Transverse colon (tissue), 4 donors: ENCODE measurements at regions not wholly inside any gene's neighbourhood (a gene's known extent, or its start where the extent isn't known, plus 50 kb on each side); places are given as distances from the start of the nearest gene placed in this dataset.

Source experiments
- DNase-seq: peaks from one replicate; pipeline ENCODE4 v3.0.0-alpha.2; 2019
- H3K27ac ChIP-seq, 4 donors: fragments of 200-600 bp; sonication (generic); 2 replicates each; pipeline ENCODE4 v1.5.1; 2016 to 2018; ENCODE audit warnings: inconsistent platforms in 4 of 4
- H3K27me3 ChIP-seq: fragments of 200-600 bp; sonication (generic); 2 replicates; pipeline ENCODE4 v1.5.1; 2017; ENCODE audit warnings: inconsistent platforms
- H3K36me3 ChIP-seq, 4 donors: fragments of 200-600 bp; sonication (generic); 2 replicates each; pipeline ENCODE4 v1.5.1; 2017 to 2019; ENCODE audit warnings: inconsistent platforms in 4 of 4
- H3K4me1 ChIP-seq, 4 donors: fragments of 200-600 bp; sonication (generic); 2 replicates each; pipeline ENCODE4 v1.5.1; 2017 to 2020; ENCODE audit warnings: inconsistent platforms in 4 of 4
- H3K4me3 ChIP-seq, 4 donors: fragments of 200-600 bp; sonication (generic); 1 replicate in 1 of 4; 2 replicates in 3 of 4; pipeline versions ENCODE4 v1.5.1 to v1.6.1; 2017 to 2019; ENCODE audit warnings: inconsistent platforms in 4 of 4
- H3K9me3 ChIP-seq, 2 donors: fragments of 200-600 bp; sonication (generic); 2 replicates each; pipeline ENCODE4 v1.5.1; 2017 to 2019; ENCODE audit warnings: inconsistent platforms in 2 of 2
- CTCF ChIP-seq, 5 experiments: fragments of 200-600 bp in 3 of 5; fragments of 450-650 bp in 2 of 5; sonication (generic) in 3 of 5; IDR thresholded peaks; 1 replicate in 2 of 5; 2 replicates in 3 of 5; pipeline ENCODE4 v1.5.1; 2016 to 2017; ENCODE audit warnings: antibody characterized with exemption in 5 of 5, inconsistent platforms in 3 of 5, mild to moderate bottlenecking in 2 of 5, moderate library complexity in 1 of 5
- EP300 ChIP-seq: sonication (generic); formaldehyde crosslinking; IDR thresholded peaks from one replicate; pipeline ENCODE4 v1.6.1; 2017; ENCODE audit warnings: antibody characterized with exemption, low read depth
- POLR2A ChIP-seq: fragments of 450-650 bp; IDR thresholded peaks from one replicate; pipeline ENCODE4 v1.6.1; 2016; ENCODE audit warnings: antibody characterized with exemption, mild to moderate bottlenecking, moderate library complexity
- POLR2AphosphoS5 ChIP-seq, 3 donors: sonication (generic); formaldehyde crosslinking; IDR thresholded peaks; one replicate each; pipeline ENCODE4 v1.6.1; 2016; ENCODE audit warnings: antibody characterized with exemption in 3 of 3
- WGBS, 2 donors: methylation state at CpG; one replicate each; pipeline ENCODE4 v1.1.5; 2018; ENCODE audit warnings: low coverage in 1 of 2; 5-methylcytosine and 5-hydroxymethylcytosine counted together
- in situ Hi-C, 4 donors: fragments of 200-750 bp; cut with MboI; loops; one replicate each; pipeline versions ENCODE4 v1.15.0 to v1.15.1; 2017; ENCODE audit warnings: low sequenced_read_pairs in 3 of 4, low pct_ligation_motif_present in 1 of 4, low pct_unique_long_range_greater_than_20kb in 1 of 4
- intact Hi-C: fragments of 100-400 bp; cut with DNase I; formaldehyde crosslinking; loops from one replicate; pipeline ENCODE4 v1.15.1; 2023; ENCODE audit warnings: low total_unique reads

- Histone ChIP-seq H3K4me1 (no peaks in the 10 kb centered on the region), H3K27me3 (no peaks in the 10 kb centered on the region), H3K9me3 (no peaks in the 10 kb centered on the region), H3K27ac (no peak overlapping the region), H3K4me3 (no peak overlapping the region), H3K36me3 (no peaks in the 10 kb centered on the region)
- WGBS, 2 donors = 80 to 89% methylated on average over 2 of the region's 2 CpGs
- TF ChIP-seq POLR2A = no peak
- in situ Hi-C loops (no loop called here), intact Hi-C loops (no loop called here)
- DNase-seq = no peak
Measured at GRCh38 chr10:83605783-83606630, 533.3 kb upstream of the GHITM start.

GRCh38 chr10:83607959-83608745 lies 531.2 kb upstream of the GHITM start:
- Histone ChIP-seq H3K36me3 (no peaks in the 10 kb centered on the region), H3K9me3 (no peaks in the 10 kb centered on the region), H3K4me1 (no peaks in the 10 kb centered on the region), H3K4me3 (no peak overlapping the region), H3K27ac (no peak overlapping the region), H3K27me3 (no peaks in the 10 kb centered on the region)
- in situ Hi-C loops = no loop called here
- intact Hi-C loops = no loop called here
- WGBS, 2 donors = 83 to 84% methylated on average over 7 of the region's 7 CpGs
- TF ChIP-seq EP300 (no peak), POLR2AphosphoS5 (IDR thresholded peaks at IDR 0.05) (no peak), POLR2A (no peak), CTCF (IDR thresholded peaks at IDR 0.05) (no peak)
- DNase-seq = no peak

GRCh38 chr10:83612050-83612449 lies 527.3 kb upstream of the GHITM start:
- WGBS, 2 donors = 55 to 57% methylated on average over 4 of the region's 4 CpGs
- Histone ChIP-seq H3K27me3 (no peaks in the 10 kb centered on the region), H3K4me1 (no peaks in the 10 kb centered on the region), H3K4me3 (no peak overlapping the region), H3K36me3 (no peaks in the 10 kb centered on the region), H3K27ac (no peak overlapping the region), H3K9me3 (no peaks in the 10 kb centered on the region)
- intact Hi-C loops = no loop called here
- no peak for DNase-seq
- no peak for TF ChIP-seq POLR2A
- no peak for TF ChIP-seq CTCF (IDR thresholded peaks at IDR 0.05)
- TF ChIP-seq POLR2AphosphoS5 (IDR thresholded peaks at IDR 0.05) = no peak
- no peak for TF ChIP-seq EP300
- in situ Hi-C loops = no loop called here

- DNase-seq = no peak
- intact Hi-C loops (no loop called here), in situ Hi-C loops (no loop called here)
- Histone ChIP-seq H3K27ac (no peak overlapping the region), H3K4me3 (no peak overlapping the region), H3K4me1 (no peaks in the 10 kb centered on the region), H3K9me3 (no peaks in the 10 kb centered on the region), H3K36me3 (no peaks in the 10 kb centered on the region), H3K27me3 (no peaks in the 10 kb centered on the region)
- TF ChIP-seq POLR2A (no peak), CTCF (IDR thresholded peaks at IDR 0.05) (no peak), EP300 (no peak), POLR2AphosphoS5 (IDR thresholded peaks at IDR 0.05) (no peak)
- 47 to 50% methylated on average over 1 to 2 of the region's 2 CpGs for WGBS, 2 donors
Measured at GRCh38 chr10:83612746-83613145, 526.6 kb upstream of the GHITM start.
